DOHH2 (cell line): ENCODE measurements at regions not wholly inside any gene's neighbourhood (a gene's known extent, or its start where the extent isn't known, plus 50 kb on each side); places are given as distances from the start of the nearest gene placed in this dataset.

ENCODE experiments used
- H3F3A ChIP-seq: fragments of 200-600 bp; sonication (generic), shearing (Covaris generic); 2 replicates; pipeline ENCODE4 v1.6.0; 2016; ENCODE audit warnings: antibody characterized with exemption, mild to moderate bottlenecking; ENCODE audit not compliant: control insufficient read depth, insufficient read depth
- H3K27ac ChIP-seq: fragments of 200-600 bp; sonication (generic); 2 replicates; pipeline ENCODE4 v1.5.1; 2014; ENCODE audit warnings: low read depth, mild to moderate bottlenecking, low read length, moderate library complexity
- H3K27me3 ChIP-seq: fragments of 200-600 bp; sonication (generic); 2 replicates; pipeline ENCODE4 v1.6.1; 2014; ENCODE audit warnings: mild to moderate bottlenecking, low read length, mixed read lengths; ENCODE audit not compliant: control insufficient read depth
- H3K36me3 ChIP-seq: fragments of 200-600 bp; sonication (generic); 2 replicates; pipeline ENCODE4 v1.6.1; 2014; ENCODE audit warnings: mild to moderate bottlenecking, low read length, moderate library complexity, mixed read lengths; ENCODE audit not compliant: control insufficient read depth
- H3K4me1 ChIP-seq: fragments of 200-600 bp; sonication (generic); 2 replicates; pipeline ENCODE4 v1.6.1; 2014; ENCODE audit warnings: mild to moderate bottlenecking, low read length, mixed read lengths; ENCODE audit not compliant: control insufficient read depth
- H3K4me2 ChIP-seq: fragments of 200-600 bp; sonication (generic); 2 replicates; pipeline ENCODE4 v1.6.0; 2014; ENCODE audit warnings: mild to moderate bottlenecking, low read length, moderate library complexity
- H3K4me3 ChIP-seq: fragments of 200-600 bp; sonication (generic); 2 replicates; pipeline ENCODE4 v1.5.1; 2014; ENCODE audit warnings: mild to moderate bottlenecking, low read length, mixed read lengths
- H3K79me2 ChIP-seq: fragments of 200-600 bp; sonication (generic); 2 replicates; pipeline ENCODE4 v1.6.1; 2014; ENCODE audit warnings: mild to moderate bottlenecking, low read length, mixed read lengths; ENCODE audit not compliant: control insufficient read depth
- H3K9me2 ChIP-seq: fragments of 200-600 bp; sonication (generic); replicated peaks from 2 replicates; pipeline ENCODE4 v1.6.1; 2014; ENCODE audit warnings: mild to moderate bottlenecking, low read length, mixed read lengths; ENCODE audit not compliant: control insufficient read depth
- H3K9me3 ChIP-seq: fragments of 200-600 bp; sonication (generic); 2 replicates; pipeline ENCODE4 v1.6.1; 2014; ENCODE audit warnings: antibody characterized with exemption, low read length, mixed read lengths; ENCODE audit not compliant: control insufficient read depth, insufficient read depth
- H4K20me1 ChIP-seq: fragments of 200-600 bp; sonication (generic); 2 replicates; pipeline ENCODE4 v1.6.0; 2014; ENCODE audit warnings: low read depth, mild to moderate bottlenecking, antibody characterized with exemption, low read length, moderate library complexity; ENCODE audit not compliant: control insufficient read depth, insufficient read depth
- CTCF ChIP-seq: fragments of 200-600 bp; sonication (generic); IDR thresholded peaks from one replicate; pipeline ENCODE4 v1.5.1; 2014; ENCODE audit warnings: antibody characterized with exemption, mild to moderate bottlenecking, low read depth, low read length; ENCODE audit not compliant: poor library complexity, severe bottlenecking
- EZH2phosphoT487 ChIP-seq: fragments of 200-600 bp; sonication (generic); IDR thresholded peaks from 2 replicates; pipeline ENCODE4 v1.6.1; 2017; ENCODE audit warnings: borderline replicate concordance, mild to moderate bottlenecking, antibody characterized with exemption, low read length, moderate library complexity, mixed read lengths

DNA sequence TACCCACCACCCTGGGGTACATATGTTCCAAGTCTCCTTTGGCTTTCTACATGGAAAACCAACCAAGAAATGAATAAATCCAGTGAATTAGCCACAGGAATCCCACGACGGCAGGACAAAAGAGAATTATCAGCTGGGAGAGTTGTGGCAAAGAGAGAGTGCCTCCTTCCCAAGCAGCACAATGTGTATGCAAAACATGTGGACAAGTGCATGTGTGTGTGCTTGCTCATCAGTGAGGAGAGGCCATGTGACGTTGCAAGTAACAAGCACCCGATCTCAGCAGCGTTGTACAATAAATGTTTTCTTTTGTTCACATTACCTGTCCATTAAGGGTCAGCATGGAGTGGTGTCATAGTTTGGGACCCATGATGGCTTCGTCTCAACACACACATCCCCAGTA is 50.0 kb upstream of the EMX2 start:
- Histone ChIP-seq H3K4me3 (no peak overlapping the region), H3K4me1 (peaks cover 7% of the 10 kb centered on the region; the same call in 1 of the 2 replicates), H3K4me2 (peak overlapping the region; percentile 0; the same call in 1 of the 2 replicates), H3K9me3 (no peaks in the 10 kb centered on the region), H4K20me1 (no peaks in the 10 kb centered on the region), H3K27ac (no peak overlapping the region), H3K9me2 (no peaks in the 10 kb centered on the region), H3F3A (no peaks in the 10 kb centered on the region), H3K36me3 (no peaks in the 10 kb centered on the region), H3K79me2 (no peaks in the 10 kb centered on the region), H3K27me3 (peaks cover 4% of the 10 kb centered on the region; the same call in 1 of the 2 replicates)
- TF ChIP-seq EZH2phosphoT487: no peak
- TF ChIP-seq CTCF: no peak

DNA sequence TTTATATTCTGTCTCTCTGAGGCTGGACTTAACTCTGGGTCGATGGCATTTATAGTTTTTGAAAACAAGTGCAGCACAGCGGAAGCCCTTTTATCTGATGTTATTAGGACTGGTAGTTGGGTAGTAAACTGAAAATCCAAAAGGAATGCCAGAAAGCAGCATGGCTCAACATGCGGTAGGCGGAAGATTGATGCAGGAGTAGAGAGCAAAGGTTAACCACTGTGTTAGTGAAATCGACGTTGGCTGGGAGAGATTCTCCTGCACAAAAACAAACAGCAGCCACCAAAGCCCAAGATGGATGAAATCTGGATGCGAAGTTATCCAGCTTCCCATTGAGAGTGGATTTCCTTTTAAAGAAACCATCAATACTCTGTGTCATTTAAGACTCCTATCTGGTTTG is 54.5 kb upstream of the EMX2 start:
- Histone ChIP-seq H3K4me1 (peaks cover 7% of the 10 kb centered on the region; the same call in 1 of the 2 replicates), H3K9me2 (no peaks in the 10 kb centered on the region), H4K20me1 (no peaks in the 10 kb centered on the region), H3K27me3 (0 out of 2 replicates have a peak, but pooled peaks cover 4% of the 10 kb centered on the region), H3K4me2 (no peak overlapping the region), H3K27ac (no peak overlapping the region), H3F3A (no peaks in the 10 kb centered on the region), H3K79me2 (no peaks in the 10 kb centered on the region), H3K9me3 (no peaks in the 10 kb centered on the region), H3K36me3 (no peaks in the 10 kb centered on the region), H3K4me3 (no peak overlapping the region)
- TF ChIP-seq CTCF (no peak), EZH2phosphoT487 (no peak)

DNA sequence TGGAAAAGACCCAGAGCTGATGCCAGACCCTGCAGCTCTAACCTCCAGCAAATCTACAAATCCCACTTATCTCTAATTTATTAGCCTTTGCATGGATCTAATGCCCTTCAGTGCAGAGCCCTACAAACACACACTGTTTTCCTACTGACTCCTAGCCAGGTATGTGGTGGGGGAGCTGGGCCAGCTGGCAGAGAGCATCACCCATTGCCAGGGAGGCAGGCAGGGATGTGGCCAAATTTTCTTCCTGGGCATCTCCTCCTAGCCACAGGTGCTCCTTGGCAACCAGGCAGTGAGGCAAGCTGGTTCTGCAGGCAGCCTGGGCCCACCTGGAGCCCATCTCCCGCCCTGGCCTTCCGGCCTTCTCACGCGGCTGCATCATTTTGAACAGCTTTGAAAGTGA is 55.9 kb upstream of the EMX2 start:
- Histone ChIP-seq H3K27ac (no peak overlapping the region), H3K36me3 (no peaks in the 10 kb centered on the region), H3K9me2 (no peaks in the 10 kb centered on the region), H3K27me3 (no peaks in the 10 kb centered on the region), H3K79me2 (no peaks in the 10 kb centered on the region), H3K4me2 (no peak overlapping the region), H4K20me1 (no peaks in the 10 kb centered on the region), H3F3A (no peaks in the 10 kb centered on the region), H3K9me3 (no peaks in the 10 kb centered on the region), H3K4me1 (no peaks in the 10 kb centered on the region), H3K4me3 (no peak overlapping the region)
- TF ChIP-seq EZH2phosphoT487 (no peak), CTCF (no peak)
